ENCODE measurements at regions not wholly inside any gene's neighbourhood (a gene's known extent, or its start where the extent isn't known, plus 50 kb on each side); places are given as distances from the start of the nearest gene placed in this dataset.

DNA sequence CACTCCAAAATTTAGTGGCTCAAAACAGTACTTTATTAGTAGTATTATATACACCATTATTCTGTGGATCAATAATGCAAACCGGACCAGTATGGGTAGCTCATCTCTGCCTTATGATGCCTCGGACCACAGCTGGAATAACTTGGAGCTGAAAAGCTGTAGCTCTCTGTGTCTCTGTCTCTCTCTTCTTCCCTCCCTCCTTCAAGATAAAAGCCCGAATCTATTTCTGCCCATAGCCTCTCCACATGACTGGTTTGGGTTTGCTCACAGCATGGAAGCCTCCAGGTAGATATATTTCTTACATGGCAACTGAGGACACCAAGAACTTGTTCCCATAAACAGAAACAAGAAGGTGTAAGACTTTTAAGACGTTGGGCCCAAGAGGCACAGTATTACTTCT lies 147.5 kb upstream of the TBCA start:
- TF ChIP-seq, protein P1, sequence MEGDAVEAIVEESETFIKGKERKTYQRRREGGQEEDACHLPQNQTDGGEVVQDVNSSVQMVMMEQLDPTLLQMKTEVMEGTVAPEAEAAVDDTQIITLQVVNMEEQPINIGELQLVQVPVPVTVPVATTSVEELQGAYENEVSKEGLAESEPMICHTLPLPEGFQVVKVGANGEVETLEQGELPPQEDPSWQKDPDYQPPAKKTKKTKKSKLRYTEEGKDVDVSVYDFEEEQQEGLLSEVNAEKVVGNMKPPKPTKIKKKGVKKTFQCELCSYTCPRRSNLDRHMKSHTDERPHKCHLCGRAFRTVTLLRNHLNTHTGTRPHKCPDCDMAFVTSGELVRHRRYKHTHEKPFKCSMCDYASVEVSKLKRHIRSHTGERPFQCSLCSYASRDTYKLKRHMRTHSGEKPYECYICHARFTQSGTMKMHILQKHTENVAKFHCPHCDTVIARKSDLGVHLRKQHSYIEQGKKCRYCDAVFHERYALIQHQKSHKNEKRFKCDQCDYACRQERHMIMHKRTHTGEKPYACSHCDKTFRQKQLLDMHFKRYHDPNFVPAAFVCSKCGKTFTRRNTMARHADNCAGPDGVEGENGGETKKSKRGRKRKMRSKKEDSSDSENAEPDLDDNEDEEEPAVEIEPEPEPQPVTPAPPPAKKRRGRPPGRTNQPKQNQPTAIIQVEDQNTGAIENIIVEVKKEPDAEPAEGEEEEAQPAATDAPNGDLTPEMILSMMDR (IDR thresholded peaks at IDR 0.05) = no peak
- no peak overlapping the region for H3K4me3 ChIP-seq
- DNase-seq (no peak), ATAC-seq (no peak)
- no peaks in the 10 kb centered on the region for H3K27me3 ChIP-seq
- no peak overlapping the region for H3K27ac ChIP-seq
- H3K36me3 ChIP-seq = no peaks in the 10 kb centered on the region
- intact Hi-C loops (cut with DNase I) = no loop called here
- no peaks in the 10 kb centered on the region for H3K4me1 ChIP-seq
- no peaks in the 10 kb centered on the region for H3K9me3 ChIP-seq

DNA sequence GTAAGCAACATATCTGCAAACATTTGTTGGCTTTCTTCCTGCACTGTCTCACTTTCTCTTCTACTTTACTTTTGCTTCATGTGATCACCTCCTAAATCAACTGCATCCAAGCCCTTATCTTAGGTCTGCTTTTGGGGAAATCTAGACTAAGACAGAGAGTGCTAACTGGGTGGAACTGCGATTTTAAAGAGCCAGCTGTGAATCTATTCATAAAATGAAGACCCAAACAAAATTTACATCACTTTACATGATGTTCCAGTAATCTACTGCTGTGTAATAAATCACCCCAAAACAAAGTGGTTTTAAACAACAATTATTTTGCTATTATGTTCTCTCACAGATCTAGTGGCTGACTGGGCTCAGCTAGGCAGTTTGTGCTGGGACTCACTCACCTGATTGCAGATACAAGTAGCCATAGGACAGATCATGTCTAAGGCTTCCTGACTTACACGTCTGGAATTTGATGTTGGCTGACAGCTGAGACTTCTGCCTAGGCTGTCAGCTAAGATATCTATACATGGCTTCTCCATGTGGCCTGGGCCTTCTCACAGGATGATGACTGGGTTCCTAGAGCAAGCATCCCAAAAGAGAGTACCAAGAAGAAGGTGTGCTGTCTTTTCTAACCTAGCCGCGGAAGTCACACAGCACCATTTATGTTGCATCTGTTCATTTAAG lies 145.1 kb upstream of the TBCA start:
- H3K9me3 ChIP-seq = no peaks in the 10 kb centered on the region
- H3K27me3 ChIP-seq = no peaks in the 10 kb centered on the region
- TF ChIP-seq, protein P1 (IDR thresholded peaks at IDR 0.05) = no peak
- DNase-seq (no peak), ATAC-seq (no peak)
- no peak overlapping the region for H3K27ac ChIP-seq
- intact Hi-C loops (cut with DNase I) = no loop called here
- no peaks in the 10 kb centered on the region for H3K4me1 ChIP-seq
- no peaks in the 10 kb centered on the region for H3K36me3 ChIP-seq
- no peak overlapping the region for H3K4me3 ChIP-seq

DNA sequence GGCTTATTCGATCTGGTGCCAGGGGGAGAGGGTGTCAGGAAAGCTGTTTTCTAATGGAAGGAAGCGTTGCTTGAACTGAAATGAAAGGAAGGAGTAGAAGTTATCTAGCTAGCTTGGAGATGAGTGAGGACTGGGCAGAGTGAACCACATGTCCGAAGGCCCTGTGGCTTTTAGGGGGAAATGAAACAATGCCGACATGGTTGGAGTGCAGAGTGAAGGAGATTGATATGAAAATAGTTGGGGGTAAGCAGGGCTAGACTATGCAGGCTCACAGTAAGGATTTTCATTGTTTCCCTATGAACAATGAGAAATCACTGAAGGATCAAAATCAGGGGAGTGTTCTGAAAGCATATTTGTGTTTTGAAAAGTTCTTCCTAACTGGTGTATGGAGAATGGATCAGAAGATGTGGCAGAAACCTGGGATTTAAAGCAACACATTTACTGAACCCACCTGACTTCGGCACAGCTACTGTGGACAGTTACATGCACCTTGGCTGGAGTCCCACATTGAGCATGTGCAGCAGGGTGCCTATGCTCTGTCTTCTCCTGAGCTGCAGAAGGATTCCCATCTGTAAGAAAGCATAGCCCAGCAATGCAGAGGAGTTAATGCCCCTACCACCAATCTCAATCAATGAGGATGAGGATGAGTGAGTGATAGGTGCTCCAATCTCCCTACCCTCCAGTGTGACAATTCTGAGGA lies 144.4 kb upstream of the TBCA start:
- DNase-seq = no peak
- no peaks in the 10 kb centered on the region for H3K4me1 ChIP-seq
- TF ChIP-seq, protein P1 (IDR thresholded peaks at IDR 0.05) = no peak
- H3K27me3 ChIP-seq = no peaks in the 10 kb centered on the region
- intact Hi-C loops (cut with DNase I) = no loop called here
- no peaks in the 10 kb centered on the region for H3K9me3 ChIP-seq
- no peaks in the 10 kb centered on the region for H3K36me3 ChIP-seq
- H3K4me3 ChIP-seq = no peak overlapping the region
- H3K27ac ChIP-seq = no peak overlapping the region
- no peak for ATAC-seq

DNA sequence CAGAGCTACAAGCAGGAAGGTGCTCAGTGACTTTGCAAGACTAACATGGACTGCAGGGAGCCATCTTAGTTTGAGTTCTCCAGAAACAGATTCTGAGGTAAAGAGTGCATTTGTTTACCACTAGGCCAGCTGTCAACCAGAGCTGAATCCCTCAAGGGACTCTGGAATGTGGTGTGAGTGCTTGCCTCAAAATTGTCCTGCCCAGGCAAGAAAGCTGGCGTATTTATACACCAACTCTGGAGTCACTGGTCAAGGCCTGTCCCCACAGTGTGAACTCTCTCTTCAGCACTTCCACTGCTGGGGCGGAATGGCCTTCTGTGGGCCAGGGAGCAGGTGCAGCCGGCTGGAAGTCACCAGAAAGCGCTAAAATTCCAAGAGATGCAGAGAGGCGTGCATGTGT lies 139.2 kb upstream of the TBCA start:
- Histone ChIP-seq H3K4me3 (no peak overlapping the region), H3K27me3 (peaks cover 0 to 19% of the 10 kb centered on the region in 2 donors), H3K36me3 (no peaks in the 10 kb centered on the region), H3K27ac (no peak overlapping the region), H3K9me3 (no peaks in the 10 kb centered on the region), H3K4me1 (no peaks in the 10 kb centered on the region)
- TF ChIP-seq, protein P1 (IDR thresholded peaks at IDR 0.05) = no peak
- ATAC-seq (no peak), DNase-seq (no peak)
- intact Hi-C loops (cut with DNase I) = no loop called here

DNA sequence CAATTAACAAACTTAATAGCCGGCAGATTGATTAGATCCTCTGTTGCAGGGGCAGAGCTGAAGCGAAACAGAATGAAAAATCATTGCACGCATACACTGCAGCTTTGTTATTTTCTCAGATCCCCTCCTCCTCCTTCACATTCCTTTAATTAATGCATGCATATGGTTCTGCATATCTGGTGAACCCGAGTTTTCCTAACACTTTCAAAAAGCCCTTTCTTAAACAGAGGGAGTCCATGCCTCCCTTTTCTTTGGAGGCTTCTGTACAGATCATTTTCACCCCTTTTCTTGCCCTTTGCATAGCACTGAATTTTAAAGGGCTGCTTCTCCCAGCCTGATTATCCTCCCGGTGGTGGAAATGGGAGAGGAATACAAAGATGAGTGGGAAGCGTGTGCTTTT lies 136.6 kb upstream of the TBCA start:
- ATAC-seq = no peak
- H3K4me1 ChIP-seq = no peaks in the 10 kb centered on the region
- intact Hi-C loops (cut with DNase I) = no loop called here
- H3K27me3 ChIP-seq = peaks cover 0 to 19% of the 10 kb centered on the region in 2 donors
- H3K4me3 ChIP-seq = no peak overlapping the region
- no peak for DNase-seq
- no peaks in the 10 kb centered on the region for H3K36me3 ChIP-seq
- H3K9me3 ChIP-seq = no peaks in the 10 kb centered on the region
- TF ChIP-seq, protein P1 (IDR thresholded peaks at IDR 0.05) = no peak
- H3K27ac ChIP-seq = no peak overlapping the region
